Natural killer cell (primary cell): ENCODE measurements at regions not wholly inside any gene's neighbourhood (a gene's known extent, or its start where the extent isn't known, plus 50 kb on each side); places are given as distances from the start of the nearest gene placed in this dataset.
A peak's percentile ranks its signal among the peaks of the same experiment; 100 is the strongest.

Source experiments
- ATAC-seq, 3 donors: fragments of 150-1000 bp in 2 of 3; fragments of 200-7000 bp in 1 of 3; cut with Tn5 transposase; 1 replicate in 1 of 3; 2 replicates in 2 of 3; pipeline ENCODE4 v1.10.0; 2021; ENCODE audit warnings: mild to moderate bottlenecking in 2 of 3, moderate library complexity in 2 of 3
- DNase-seq, 2 donors: peaks; one replicate each; pipeline versions ENCODE4 v3.0.0 to v3.0.0-alpha.2; 2013 to 2021; ENCODE audit warnings: mixed read lengths in 1 of 2
- H3K27ac ChIP-seq: one replicate; pipeline ENCODE4 v1.5.1; 2013; ENCODE audit warnings: mild to moderate bottlenecking, low read length
- H3K27me3 ChIP-seq: one replicate; pipeline ENCODE4 v1.6.1; 2013; ENCODE audit warnings: low read length; ENCODE audit not compliant: control insufficient read depth, insufficient read depth
- H3K36me3 ChIP-seq: one replicate; pipeline ENCODE4 v1.6.1; 2013; ENCODE audit warnings: low read length; ENCODE audit not compliant: control insufficient read depth, insufficient read depth
- H3K4me1 ChIP-seq: one replicate; pipeline ENCODE4 v1.6.1; 2013; ENCODE audit warnings: low read length; ENCODE audit not compliant: control insufficient read depth, insufficient read depth
- H3K4me3 ChIP-seq: one replicate; pipeline ENCODE4 v1.5.1; 2013; ENCODE audit warnings: low read length
- H3K9me3 ChIP-seq: one replicate; pipeline ENCODE4 v1.6.1; 2013; ENCODE audit warnings: low read length; ENCODE audit not compliant: control insufficient read depth, insufficient read depth
- H3K27ac Mint-ChIP-seq, 2 donors: one replicate each; pipeline ENCODE4 v1.8.0; 2022; ENCODE audit warnings: mild to moderate bottlenecking in 2 of 2, mixed read lengths in 2 of 2, moderate library complexity in 1 of 2
- H3K27me3 Mint-ChIP-seq, 2 donors: one replicate each; pipeline ENCODE4 v1.8.0; 2022; ENCODE audit warnings: low read depth in 2 of 2, mixed read lengths in 2 of 2
- H3K36me3 Mint-ChIP-seq: one replicate; pipeline ENCODE4 v1.8.0; 2022; ENCODE audit warnings: mixed read lengths
- H3K4me1 Mint-ChIP-seq, 2 donors: one replicate each; pipeline ENCODE4 v1.8.0; 2022; ENCODE audit warnings: mixed read lengths in 2 of 2
- H3K4me3 Mint-ChIP-seq: one replicate; pipeline ENCODE4 v1.8.0; 2022; ENCODE audit warnings: mild to moderate bottlenecking, moderate library complexity, mixed read lengths
- H3K9me3 Mint-ChIP-seq, 2 donors: one replicate each; pipeline ENCODE4 v1.8.0; 2022; ENCODE audit warnings: mixed read lengths in 2 of 2
- CTCF ChIP-seq: fragments of 200-600 bp; IDR thresholded peaks from one replicate; pipeline ENCODE4 v1.8.0; 2022; ENCODE audit warnings: antibody characterized with exemption
- WGBS: methylation state at CpG from one replicate; pipeline ENCODE4 v1.1.7; 2013; ENCODE audit warnings: missing lambda C conversion rate; ENCODE audit not compliant: insufficient coverage; 5-methylcytosine and 5-hydroxymethylcytosine counted together
- intact Hi-C: fragments of 100-400 bp; cut with micrococcal nuclease; formaldehyde crosslinking; loops from one replicate; pipeline ENCODE4 v1.14.2; 2022

DNA sequence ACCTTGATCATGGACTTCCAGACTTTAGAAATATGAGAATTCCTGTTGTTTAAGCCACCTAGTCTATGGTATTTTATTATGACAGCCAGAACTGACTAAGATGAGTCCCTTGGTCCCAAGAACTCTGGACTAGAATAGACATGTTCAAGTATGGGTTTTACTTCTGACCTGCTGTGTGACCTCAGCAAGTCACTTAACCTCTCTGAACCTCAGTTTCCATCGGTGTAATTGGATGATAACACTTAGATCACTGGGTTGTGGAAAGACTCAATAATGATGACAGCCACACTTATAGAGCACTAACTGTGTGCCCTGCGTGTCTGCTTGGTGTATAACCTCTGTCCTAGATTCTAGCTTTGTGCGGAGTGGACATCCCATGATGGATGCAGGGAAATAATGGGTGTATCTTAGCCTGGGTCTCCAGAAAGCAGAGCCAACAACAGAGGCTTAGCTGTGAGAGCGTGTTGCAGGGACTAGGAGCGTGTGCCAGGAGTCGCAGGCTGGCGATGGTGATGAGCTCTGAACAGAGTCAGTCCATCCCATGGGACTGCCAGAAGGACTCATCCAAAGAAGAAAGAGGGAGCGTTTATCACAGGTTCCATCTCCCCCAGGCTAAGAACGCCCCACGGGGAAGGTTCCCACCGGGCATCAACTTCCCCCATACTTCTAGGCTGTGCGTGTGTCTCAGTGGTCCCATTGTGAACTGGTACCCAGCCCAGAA is 93.2 kb upstream of the TP53I11 start:
- WGBS, result 92% methylated on average over 12 of the region's 12 CpGs
- peaks cover 15% of the 10 kb centered on the region for H3K4me1 ChIP-seq
- TF ChIP-seq CTCF, result no peak
- H3K4me1 Mint-ChIP-seq, result peaks cover 7 to 14% of the 10 kb centered on the region in 2 donors
- no peak overlapping the region for H3K27ac Mint-ChIP-seq
- intact Hi-C loops, result no loop called here
- no peak overlapping the region for H3K4me3 Mint-ChIP-seq
- H3K27ac ChIP-seq, result no peak overlapping the region
- peaks cover 1% of the 10 kb centered on the region for H3K36me3 Mint-ChIP-seq
- H3K9me3 Mint-ChIP-seq, result no peaks in the 10 kb centered on the region
- no peak overlapping the region for H3K4me3 ChIP-seq
- H3K27me3 ChIP-seq, result no peaks in the 10 kb centered on the region
- no peaks in the 10 kb centered on the region for H3K36me3 ChIP-seq
- peaks cover 0 to 7% of the 10 kb centered on the region in 2 donors for H3K27me3 Mint-ChIP-seq
- DNase-seq (no peak), ATAC-seq (no peak)
- H3K9me3 ChIP-seq, result no peaks in the 10 kb centered on the region

DNA sequence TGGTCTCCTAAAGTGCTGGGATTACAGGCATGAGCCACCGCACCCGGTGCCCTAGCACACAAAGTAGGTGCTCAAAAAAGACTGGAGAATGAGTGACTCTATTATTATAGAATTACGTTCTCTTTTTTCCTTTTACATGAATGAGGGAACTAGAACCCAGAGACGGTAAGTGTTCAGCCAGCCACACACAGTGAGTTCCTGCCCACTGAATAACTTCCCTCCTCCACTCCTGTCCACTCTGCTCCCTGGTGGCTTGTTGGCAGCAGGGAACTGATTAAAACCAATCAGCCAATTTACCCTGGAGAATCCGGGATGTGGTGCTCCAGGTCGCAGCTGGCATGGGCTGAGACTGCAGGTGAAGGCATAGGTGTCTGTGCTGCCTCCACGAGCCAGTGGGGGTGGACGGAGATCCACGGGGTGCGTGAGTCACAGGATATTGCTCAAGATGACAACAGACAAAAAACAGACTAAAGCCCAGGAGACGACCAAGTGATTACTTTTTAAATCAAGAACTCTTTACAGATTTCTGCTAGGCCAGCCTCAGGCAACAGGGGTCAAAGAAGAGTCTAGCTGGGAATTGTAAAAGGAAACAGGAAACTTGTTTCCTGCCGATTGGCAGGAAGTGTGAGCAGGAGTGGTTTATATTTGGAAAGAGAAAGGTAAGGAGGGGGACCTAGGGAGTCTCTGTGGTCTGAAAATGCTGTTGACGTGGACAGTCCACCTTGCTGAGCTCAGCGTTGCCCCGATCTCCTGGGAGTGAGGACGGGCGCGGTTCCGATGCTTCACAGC is 95.2 kb upstream of the TP53I11 start:
- peak overlapping the region in 1 of 2 donors; percentile 75 for H3K27ac Mint-ChIP-seq
- no peaks in the 10 kb centered on the region for H3K9me3 ChIP-seq
- peak overlapping the region; percentile 18 for H3K27ac ChIP-seq
- no peaks in the 10 kb centered on the region for H3K36me3 Mint-ChIP-seq
- H3K36me3 ChIP-seq, result no peaks in the 10 kb centered on the region
- 64% methylated on average over 19 of the region's 19 CpGs for WGBS
- H3K4me3 Mint-ChIP-seq, result no peak overlapping the region
- peaks cover 4 to 7% of the 10 kb centered on the region in 2 donors for H3K27me3 Mint-ChIP-seq
- DNase-seq (peak; percentile 15 to 26), ATAC-seq (peak in 2 of 3 donors; percentile 64 to 83)
- intact Hi-C loops, result no loop called here
- peaks cover 15% of the 10 kb centered on the region for H3K4me1 ChIP-seq
- H3K9me3 Mint-ChIP-seq, result no peaks in the 10 kb centered on the region
- H3K4me1 Mint-ChIP-seq, result peaks cover 7 to 14% of the 10 kb centered on the region in 2 donors
- H3K4me3 ChIP-seq, result no peak overlapping the region
- no peaks in the 10 kb centered on the region for H3K27me3 ChIP-seq
- TF ChIP-seq CTCF, result no peak

DNA sequence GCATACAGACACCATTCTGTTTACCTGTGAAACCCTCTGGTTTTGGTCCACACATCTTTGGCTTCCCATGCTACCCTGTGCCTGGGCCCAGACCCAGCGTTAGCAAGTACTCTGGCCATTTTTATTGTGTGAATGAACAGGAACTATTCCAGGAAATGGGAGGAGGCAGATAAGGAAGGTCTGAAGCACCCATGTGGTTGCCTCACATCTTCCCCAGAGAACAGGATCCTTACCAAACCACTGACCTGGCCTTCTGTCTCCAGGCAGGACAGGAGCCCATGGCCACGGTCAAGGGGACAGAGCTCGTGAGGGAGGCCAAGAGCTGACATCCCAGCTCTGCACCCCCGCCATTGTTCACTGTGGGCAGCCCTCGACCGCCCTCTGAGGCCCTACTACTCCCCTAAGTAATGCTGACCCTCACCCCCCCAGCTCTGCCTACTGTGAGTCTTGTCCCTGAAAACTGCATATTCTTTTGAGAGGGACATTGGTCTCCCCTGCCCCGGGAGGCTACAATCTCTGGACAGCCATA is 97.7 kb upstream of the TP53I11 start:
- H3K4me3 Mint-ChIP-seq, result no peak overlapping the region
- Histone ChIP-seq H3K4me1 (peaks cover 15% of the 10 kb centered on the region), H3K4me3 (no peak overlapping the region), H3K9me3 (no peaks in the 10 kb centered on the region), H3K27ac (no peak overlapping the region), H3K36me3 (no peaks in the 10 kb centered on the region), H3K27me3 (no peaks in the 10 kb centered on the region)
- DNase-seq (no peak), ATAC-seq (no peak)
- peaks cover 4 to 7% of the 10 kb centered on the region in 2 donors for H3K27me3 Mint-ChIP-seq
- 77% methylated on average over 7 of the region's 7 CpGs for WGBS
- intact Hi-C loops, result no loop called here
- peaks cover 7 to 14% of the 10 kb centered on the region in 2 donors for H3K4me1 Mint-ChIP-seq
- no peaks in the 10 kb centered on the region for H3K36me3 Mint-ChIP-seq
- no peaks in the 10 kb centered on the region for H3K9me3 Mint-ChIP-seq
- TF ChIP-seq CTCF, result no peak
- H3K27ac Mint-ChIP-seq, result no peak overlapping the region
